HFF-Myc (cell line): ENCODE measurements at regions not wholly inside any gene's neighbourhood (a gene's known extent, or its start where the extent isn't known, plus 50 kb on each side); places are given as distances from the start of the nearest gene placed in this dataset.

Experiments
- DNase-seq: peaks from one replicate; pipeline ENCODE4 v3.0.0-alpha.2; 2011; ENCODE audit warnings: low read depth; ENCODE audit errors: extremely low read depth
- H3K4me3 ChIP-seq: replicated peaks from 2 replicates; pipeline ENCODE4 v1.5.1; 2011; ENCODE audit warnings: low read depth, mild to moderate bottlenecking, control low read depth, low read length
- CTCF ChIP-seq: IDR thresholded peaks from 2 replicates; pipeline ENCODE4 v1.5.1; 2012; ENCODE audit warnings: mild to moderate bottlenecking, low read depth, low read length, control low read depth; ENCODE audit errors: missing control alignments

DNA sequence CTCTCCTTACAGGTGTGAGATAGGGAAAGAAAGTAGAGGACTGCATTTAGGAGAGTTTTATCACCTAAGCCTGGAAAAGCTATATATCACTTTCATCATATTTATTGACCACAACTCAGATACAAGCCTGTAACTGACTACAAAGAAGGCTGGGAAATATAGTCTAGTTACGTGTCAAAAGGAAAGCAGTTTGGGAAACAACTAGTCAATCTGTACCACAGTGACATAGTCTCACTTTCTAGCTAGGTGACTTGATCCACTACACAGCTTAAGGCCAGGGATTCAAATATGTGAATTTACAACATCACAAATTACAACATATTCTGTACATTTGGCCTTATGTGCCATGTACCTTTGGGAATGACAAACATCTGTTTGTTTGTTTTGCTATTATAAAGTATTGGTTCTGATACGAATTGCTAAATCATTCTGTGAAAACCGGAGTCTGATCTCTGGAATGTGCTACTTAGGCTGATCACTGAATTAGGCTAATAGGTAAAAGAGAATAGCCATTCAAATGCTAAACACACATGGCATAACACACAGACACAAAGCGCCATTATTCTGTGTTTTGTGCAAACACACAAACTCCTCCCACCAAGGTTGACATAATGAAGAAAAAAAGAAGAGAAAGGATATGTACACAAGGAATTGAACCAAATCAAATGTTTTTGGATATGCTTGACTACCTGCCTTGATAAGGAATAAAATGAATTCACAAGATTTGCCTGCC lies 279.8 kb downstream of the DUSP6 start:
- H3K4me3 ChIP-seq, result no peak overlapping the region
- no peak for TF ChIP-seq CTCF
- no peak for DNase-seq

GRCh38 chr12:89070603-89071002 lies 281.7 kb downstream of the DUSP6 start:
- no peak overlapping the region for H3K4me3 ChIP-seq
- no peak for DNase-seq
- TF ChIP-seq CTCF, result no peak

DNA sequence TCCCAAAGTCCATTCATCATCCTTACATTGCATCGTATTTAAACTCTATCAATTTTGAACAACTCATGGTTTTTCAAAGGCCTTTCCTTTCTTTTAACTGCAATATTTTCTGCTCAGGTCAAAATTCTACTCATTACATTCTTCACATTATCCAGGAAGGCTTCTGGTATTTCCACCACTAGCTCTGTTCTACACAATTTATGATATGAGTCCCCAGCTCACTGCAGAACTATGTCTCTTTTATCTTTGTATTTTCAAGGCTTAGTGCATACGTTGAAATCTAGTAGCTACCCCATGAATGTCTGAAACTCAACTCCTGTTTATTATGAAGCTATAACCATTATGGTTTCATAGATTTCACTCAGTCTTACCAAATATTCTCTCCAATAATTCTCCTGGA lies 282.9 kb downstream of the DUSP6 start:
- TF ChIP-seq CTCF, result no peak
- no peak overlapping the region for H3K4me3 ChIP-seq
- DNase-seq, result no peak

DNA sequence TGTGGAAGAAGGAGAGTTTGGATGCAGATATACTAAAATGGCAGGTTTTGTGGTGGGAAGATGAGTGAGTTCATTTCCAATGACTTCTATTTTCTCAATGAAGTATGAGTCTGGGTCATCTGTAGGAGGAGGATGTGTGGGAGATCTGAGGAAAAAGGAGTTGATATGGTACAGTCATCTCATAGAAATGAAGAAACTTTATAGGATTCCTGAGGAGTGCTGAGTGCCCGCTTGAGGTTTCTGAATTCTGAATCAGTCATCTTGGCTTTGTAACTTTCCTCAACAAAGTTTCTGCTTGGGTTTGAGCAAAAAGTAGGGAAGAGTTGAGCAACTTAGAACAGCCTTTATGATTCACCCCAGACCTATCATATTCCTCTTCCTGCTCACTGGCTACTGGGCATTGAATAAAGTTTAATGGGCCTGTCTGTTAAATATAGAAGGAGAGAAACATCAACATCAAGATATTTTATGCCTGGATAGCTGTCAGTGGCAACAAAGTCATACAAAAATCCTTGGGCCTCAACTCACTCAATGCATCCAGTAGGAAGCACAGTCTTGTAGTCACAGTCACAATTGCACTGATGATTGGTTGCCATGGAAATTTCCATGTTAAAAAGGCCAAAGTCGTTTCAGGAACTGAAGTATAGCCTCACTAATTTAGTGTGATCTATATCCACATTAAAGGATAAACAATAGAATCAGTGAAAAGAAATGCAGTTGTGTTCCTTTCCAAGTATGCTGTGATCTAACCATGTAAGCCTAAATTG lies 284.7 kb downstream of the DUSP6 start:
- DNase-seq, result no peak
- no peak overlapping the region for H3K4me3 ChIP-seq
- no peak for TF ChIP-seq CTCF

- DNase-seq, result no peak
- no peak for TF ChIP-seq CTCF
- no peak overlapping the region for H3K4me3 ChIP-seq
Measured at GRCh38 chr12:89064780-89065179, 287.5 kb downstream of the DUSP6 start.

DNA sequence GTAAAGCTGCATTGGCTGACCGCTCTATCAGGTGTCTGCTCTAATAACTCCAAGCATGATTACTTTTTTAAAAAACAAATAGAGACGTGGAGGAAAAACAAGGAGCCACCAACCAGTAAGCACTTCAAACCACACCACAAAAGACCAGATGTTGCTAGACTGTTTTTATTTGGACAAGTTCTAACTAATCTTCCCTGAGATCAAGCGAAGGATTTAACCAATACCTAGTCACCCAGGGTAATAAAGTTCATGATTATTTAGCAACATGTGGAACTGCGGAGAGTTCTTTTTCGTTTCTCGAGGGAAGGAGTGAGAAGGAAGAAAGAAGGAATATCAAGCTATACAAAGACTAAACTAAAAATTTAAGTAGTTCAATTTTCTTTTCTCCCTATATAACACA lies 288.1 kb downstream of the DUSP6 start:
- TF ChIP-seq CTCF, result no peak
- H3K4me3 ChIP-seq, result no peak overlapping the region
- no peak for DNase-seq
